ENCODE measurements at regions not wholly inside any gene's neighbourhood (a gene's known extent, or its start where the extent isn't known, plus 50 kb on each side); places are given as distances from the start of the nearest gene placed in this dataset.
"Not testable (repeated sequence)": the region's sequence is repeated elsewhere in the genome, so short reads cannot be mapped to it uniquely, and the experiment has no call there.

GRCh38 chr15:91635641-91636040 is 217.9 kb upstream of the SLCO3A1 start:
- no peak for DNase-seq (ENCODE audit: low read depth)
- no peak overlapping the region for H3K4me3 ChIP-seq (ENCODE audit: low read depth, low read length)
- POLR2A ChIA-PET, result no interaction called here
- no peaks in the 10 kb centered on the region for H3K36me3 ChIP-seq (ENCODE audit: control insufficient read depth, insufficient read depth, low read length)
- no peaks in the 10 kb centered on the region for H3K27me3 ChIP-seq (ENCODE audit: control insufficient read depth, insufficient read depth, low read length)
- CTCF ChIA-PET, result no interaction called here
- no peak for TF ChIP-seq CTCF (IDR thresholded peaks at IDR 0.05; ENCODE audit: insufficient read depth, low read depth, low read length)

- no peak for TF ChIP-seq CTCF (IDR thresholded peaks at IDR 0.05; ENCODE audit: insufficient read depth, low read depth, low read length)
- CTCF ChIA-PET, result no interaction called here
- H3K27me3 ChIP-seq (ENCODE audit: control insufficient read depth, insufficient read depth, low read length), result no peaks in the 10 kb centered on the region
- DNase-seq (ENCODE audit: low read depth), result no peak
- POLR2A ChIA-PET, result no interaction called here
- H3K4me3 ChIP-seq (ENCODE audit: low read depth, low read length), result no peak overlapping the region
- H3K36me3 ChIP-seq (ENCODE audit: control insufficient read depth, insufficient read depth, low read length), result no peaks in the 10 kb centered on the region
Measured at GRCh38 chr15:91649016-91649415, 204.5 kb upstream of the SLCO3A1 start.

- no peak for TF ChIP-seq CTCF (IDR thresholded peaks at IDR 0.05; ENCODE audit: insufficient read depth, low read depth, low read length)
- H3K36me3 ChIP-seq (ENCODE audit: control insufficient read depth, insufficient read depth, low read length), result no peaks in the 10 kb centered on the region
- no peak for DNase-seq (ENCODE audit: low read depth)
- POLR2A ChIA-PET, result no interaction called here
- H3K4me3 ChIP-seq (ENCODE audit: low read depth, low read length), result no peak overlapping the region
- no peaks in the 10 kb centered on the region for H3K27me3 ChIP-seq (ENCODE audit: control insufficient read depth, insufficient read depth, low read length)
- CTCF ChIA-PET, result no interaction called here
Measured at GRCh38 chr15:91649831-91650321, 203.6 kb upstream of the SLCO3A1 start.

GRCh38 chr15:91651251-91651650 is 202.3 kb upstream of the SLCO3A1 start:
- no peak for TF ChIP-seq CTCF (IDR thresholded peaks at IDR 0.05; ENCODE audit: insufficient read depth, low read depth, low read length)
- Histone ChIP-seq H3K27me3 (ENCODE audit: control insufficient read depth, insufficient read depth, low read length) (no peaks in the 10 kb centered on the region), H3K4me3 (ENCODE audit: low read depth, low read length) (no peak overlapping the region), H3K36me3 (ENCODE audit: control insufficient read depth, insufficient read depth, low read length) (no peaks in the 10 kb centered on the region)
- POLR2A ChIA-PET, result no interaction called here
- CTCF ChIA-PET, result no interaction called here
- no peak for DNase-seq (ENCODE audit: low read depth)

- H3K4me3 ChIP-seq (ENCODE audit: low read depth, low read length), result no peak overlapping the region
Measured at GRCh38 chr15:91652610-91653207, 200.8 kb upstream of the SLCO3A1 start.

GRCh38 chr15:91655563-91656290 is 197.8 kb upstream of the SLCO3A1 start:
- H3K27me3 ChIP-seq (ENCODE audit: control insufficient read depth, insufficient read depth, low read length); H3K4me3 ChIP-seq (ENCODE audit: low read depth, low read length); POLR2A ChIA-PET; H3K36me3 ChIP-seq (ENCODE audit: control insufficient read depth, insufficient read depth, low read length); DNase-seq (ENCODE audit: low read depth): not testable (repeated sequence)
- CTCF ChIA-PET, result interaction anchor here (1.2 kb wide), 1 partner anchor 337 kb away, joined by 3 read pairs; no protein-coding TSS in a partner anchor

More at GRCh38 chr15:91652610-91653207, 200.8 kb upstream of the SLCO3A1 start:
- TF ChIP-seq CTCF (IDR thresholded peaks at IDR 0.05; ENCODE audit: insufficient read depth, low read depth, low read length), result no peak
- Histone ChIP-seq H3K27me3 (ENCODE audit: control insufficient read depth, insufficient read depth, low read length) (no peaks in the 10 kb centered on the region), H3K36me3 (ENCODE audit: control insufficient read depth, insufficient read depth, low read length) (no peaks in the 10 kb centered on the region)
- no peak for DNase-seq (ENCODE audit: low read depth)
- ChIA-PET CTCF (no interaction called here), POLR2A (no interaction called here)
